Epithelial cell of esophagus (primary cell): ENCODE measurements at regions not wholly inside any gene's neighbourhood (a gene's known extent, or its start where the extent isn't known, plus 50 kb on each side); places are given as distances from the start of the nearest gene placed in this dataset.

Experiments
- DNase-seq: peaks from one replicate; pipeline ENCODE4 v3.0.0; 2010; ENCODE audit warnings: low read depth
- H3K4me3 ChIP-seq: 2 replicates; pipeline ENCODE4 v1.5.1; 2011; ENCODE audit warnings: mild to moderate bottlenecking, low read length, control low read depth
- CTCF ChIP-seq: IDR thresholded peaks from 2 replicates; pipeline ENCODE4 v1.5.1; 2011; ENCODE audit warnings: low read depth, mild to moderate bottlenecking, low read length, control low read depth, inconsistent platforms; ENCODE audit not compliant: insufficient read depth; ENCODE audit errors: missing control alignments

- no peak for DNase-seq
- H3K4me3 ChIP-seq: no peak overlapping the region
- TF ChIP-seq CTCF: no peak
Observed at GRCh38 chr12:93165384-93165932, 212.3 kb upstream of the NUDT4 start.

- H3K4me3 ChIP-seq: no peak overlapping the region
- DNase-seq: no peak
- no peak for TF ChIP-seq CTCF
Observed at GRCh38 chr12:93166541-93167307, 211.0 kb upstream of the NUDT4 start.

GRCh38 chr12:93167331-93167730 lies 210.4 kb upstream of the NUDT4 start:
- no peak overlapping the region for H3K4me3 ChIP-seq
- TF ChIP-seq CTCF: no peak
- DNase-seq: no peak

- no peak for TF ChIP-seq CTCF
Observed at GRCh38 chr12:93167841-93168492, 209.8 kb upstream of the NUDT4 start.

GRCh38 chr12:93168751-93169150 lies 209.0 kb upstream of the NUDT4 start:
- DNase-seq: no peak
- TF ChIP-seq CTCF: no peak
- H3K4me3 ChIP-seq: no peak overlapping the region

More at GRCh38 chr12:93167841-93168492, 209.8 kb upstream of the NUDT4 start:
- no peak for DNase-seq
- peak overlapping the region; percentile 32 for H3K4me3 ChIP-seq

- H3K4me3 ChIP-seq: no peak overlapping the region
- DNase-seq: no peak
- TF ChIP-seq CTCF: no peak
Observed at GRCh38 chr12:93169536-93169935, 208.2 kb upstream of the NUDT4 start.

- no peak overlapping the region for H3K4me3 ChIP-seq
- no peak for TF ChIP-seq CTCF
- no peak for DNase-seq
Observed at GRCh38 chr12:93170928-93171327, 206.8 kb upstream of the NUDT4 start.
